Glutamatergic neuron (in vitro differentiated cells): ENCODE measurements at regions not wholly inside any gene's neighbourhood (a gene's known extent, or its start where the extent isn't known, plus 50 kb on each side); places are given as distances from the start of the nearest gene placed in this dataset.

Experiments used
- DNase-seq: peaks from one replicate; pipeline ENCODE4 v3.0.0; 2022
- H3K27ac Mint-ChIP-seq: one replicate; pipeline ENCODE4 v1.8.0; 2020; ENCODE audit warnings: mild to moderate bottlenecking, mixed read lengths, inconsistent platforms; ENCODE audit not compliant: unreplicated experiment
- H3K27me3 Mint-ChIP-seq: one replicate; pipeline ENCODE4 v1.8.0; 2020; ENCODE audit warnings: mild to moderate bottlenecking, moderate library complexity, mixed read lengths, inconsistent platforms; ENCODE audit not compliant: unreplicated experiment
- H3K36me3 Mint-ChIP-seq: one replicate; pipeline ENCODE4 v1.8.0; 2020; ENCODE audit warnings: mild to moderate bottlenecking, mixed read lengths, inconsistent platforms; ENCODE audit not compliant: unreplicated experiment
- H3K4me1 Mint-ChIP-seq: one replicate; pipeline ENCODE4 v1.8.0; 2020; ENCODE audit warnings: mild to moderate bottlenecking, low read depth, mixed read lengths, inconsistent platforms; ENCODE audit not compliant: unreplicated experiment
- H3K4me3 Mint-ChIP-seq: one replicate; pipeline ENCODE4 v1.8.0; 2020; ENCODE audit warnings: mild to moderate bottlenecking, mixed read lengths, inconsistent platforms; ENCODE audit not compliant: unreplicated experiment
- H3K9me3 Mint-ChIP-seq: one replicate; pipeline ENCODE4 v1.8.0; 2020; ENCODE audit warnings: mild to moderate bottlenecking, moderate library complexity, mixed read lengths, inconsistent platforms; ENCODE audit not compliant: unreplicated experiment
- TF ChIP-seq, protein P1 (sequence below): fragments of 200-600 bp; sonication (generic); IDR thresholded peaks from one replicate; pipeline ENCODE4 v1.5.0; 2021; ENCODE audit not compliant: partially characterized antibody, unreplicated experiment

DNA sequence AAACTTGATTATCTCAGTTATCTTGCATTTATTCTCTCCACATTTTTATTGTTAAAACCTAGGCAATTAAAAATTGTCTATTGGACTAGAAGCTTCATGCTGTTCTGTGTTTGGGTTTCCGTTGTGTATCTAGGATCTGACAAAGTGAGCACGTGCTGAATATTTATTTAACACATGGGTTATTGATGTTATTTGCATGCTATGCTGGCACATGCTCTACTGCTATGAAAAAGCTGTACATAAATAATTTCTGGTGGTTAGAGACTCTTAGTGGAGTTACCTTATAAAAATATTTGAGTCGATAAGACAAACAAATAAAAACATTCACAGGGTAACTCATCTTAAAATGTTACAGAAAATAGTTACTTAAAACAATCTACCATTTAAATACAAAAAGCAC lies 1769.7 kb downstream of the MRPL39 start:
- Mint-ChIP-seq H3K27me3 (peaks cover 3% of the 10 kb centered on the region), H3K4me1 (no peaks in the 10 kb centered on the region), H3K4me3 (no peak overlapping the region), H3K9me3 (no peaks in the 10 kb centered on the region), H3K27ac (no peak overlapping the region), H3K36me3 (peaks cover 9% of the 10 kb centered on the region)
- TF ChIP-seq, protein P1, sequence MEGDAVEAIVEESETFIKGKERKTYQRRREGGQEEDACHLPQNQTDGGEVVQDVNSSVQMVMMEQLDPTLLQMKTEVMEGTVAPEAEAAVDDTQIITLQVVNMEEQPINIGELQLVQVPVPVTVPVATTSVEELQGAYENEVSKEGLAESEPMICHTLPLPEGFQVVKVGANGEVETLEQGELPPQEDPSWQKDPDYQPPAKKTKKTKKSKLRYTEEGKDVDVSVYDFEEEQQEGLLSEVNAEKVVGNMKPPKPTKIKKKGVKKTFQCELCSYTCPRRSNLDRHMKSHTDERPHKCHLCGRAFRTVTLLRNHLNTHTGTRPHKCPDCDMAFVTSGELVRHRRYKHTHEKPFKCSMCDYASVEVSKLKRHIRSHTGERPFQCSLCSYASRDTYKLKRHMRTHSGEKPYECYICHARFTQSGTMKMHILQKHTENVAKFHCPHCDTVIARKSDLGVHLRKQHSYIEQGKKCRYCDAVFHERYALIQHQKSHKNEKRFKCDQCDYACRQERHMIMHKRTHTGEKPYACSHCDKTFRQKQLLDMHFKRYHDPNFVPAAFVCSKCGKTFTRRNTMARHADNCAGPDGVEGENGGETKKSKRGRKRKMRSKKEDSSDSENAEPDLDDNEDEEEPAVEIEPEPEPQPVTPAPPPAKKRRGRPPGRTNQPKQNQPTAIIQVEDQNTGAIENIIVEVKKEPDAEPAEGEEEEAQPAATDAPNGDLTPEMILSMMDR = no peak
- no peak for DNase-seq

DNA sequence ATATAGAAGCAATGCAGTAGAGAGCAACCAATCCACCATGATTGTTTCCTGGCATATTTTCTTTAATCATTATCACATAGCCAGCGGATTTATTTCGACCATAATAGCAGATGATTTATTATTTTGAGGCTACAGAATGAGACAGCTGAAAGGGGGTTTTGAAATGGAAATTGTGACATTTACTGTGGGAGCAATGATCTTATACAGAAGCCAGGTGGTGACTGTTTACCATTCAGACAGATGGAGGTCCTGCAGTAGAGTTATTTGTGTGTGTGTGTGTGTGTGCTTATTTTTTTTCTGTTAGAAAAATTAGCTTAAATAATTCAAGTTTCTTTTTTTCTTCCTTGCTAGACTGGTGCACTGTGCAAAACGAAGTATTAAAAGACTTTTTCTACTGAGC lies 1784.5 kb downstream of the MRPL39 start:
- peaks cover 2% of the 10 kb centered on the region for H3K27me3 Mint-ChIP-seq
- H3K9me3 Mint-ChIP-seq = no peaks in the 10 kb centered on the region
- DNase-seq = no peak
- TF ChIP-seq, protein P1 = no peak
- no peaks in the 10 kb centered on the region for H3K36me3 Mint-ChIP-seq
- H3K4me3 Mint-ChIP-seq = no peak overlapping the region
- no peak overlapping the region for H3K27ac Mint-ChIP-seq
- H3K4me1 Mint-ChIP-seq = peaks cover 2% of the 10 kb centered on the region

DNA sequence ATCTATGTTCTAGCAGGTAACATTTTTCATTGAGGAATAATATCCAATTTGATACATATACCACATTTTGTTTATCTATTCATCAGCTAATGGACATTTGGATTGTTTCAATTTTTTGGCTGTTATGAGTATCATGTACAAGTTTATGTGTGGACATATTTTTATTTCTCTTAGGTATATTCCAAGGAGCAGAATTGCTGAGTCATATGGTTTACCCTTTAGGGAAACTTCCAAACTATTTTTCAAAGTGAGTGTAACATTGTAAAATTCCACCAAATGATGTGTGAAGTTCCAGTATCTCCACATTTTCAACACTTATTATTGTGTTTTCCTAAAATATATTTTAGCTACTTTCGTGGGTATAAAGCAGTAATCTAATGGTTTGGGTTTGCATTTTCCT lies 1789.9 kb downstream of the MRPL39 start:
- Mint-ChIP-seq H3K9me3 (no peaks in the 10 kb centered on the region), H3K27me3 (no peaks in the 10 kb centered on the region), H3K27ac (no peak overlapping the region), H3K36me3 (no peaks in the 10 kb centered on the region), H3K4me1 (no peaks in the 10 kb centered on the region), H3K4me3 (no peak overlapping the region)
- TF ChIP-seq, protein P1 = no peak
- no peak for DNase-seq

DNA sequence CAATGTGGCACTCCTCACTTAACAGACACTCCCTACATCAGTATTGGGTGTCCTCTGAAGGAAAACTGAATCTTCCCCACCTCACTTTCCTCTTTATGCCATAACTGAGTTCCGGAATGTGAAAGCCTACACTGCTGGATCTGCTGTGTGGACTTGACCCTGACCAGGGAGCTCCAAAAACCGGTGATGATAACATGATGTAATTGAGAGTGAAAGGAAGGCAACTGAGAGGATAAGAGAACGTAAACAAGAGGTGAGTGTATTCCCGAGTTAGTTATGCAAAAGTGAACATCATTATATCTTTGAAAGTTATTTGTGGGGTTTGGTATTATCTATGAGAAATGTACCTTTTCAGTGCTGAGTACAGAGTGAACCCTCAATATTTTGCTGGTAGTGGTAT lies 1794.8 kb downstream of the MRPL39 start:
- DNase-seq = no peak
- Mint-ChIP-seq H3K36me3 (no peaks in the 10 kb centered on the region), H3K27me3 (no peaks in the 10 kb centered on the region), H3K27ac (no peak overlapping the region), H3K9me3 (no peaks in the 10 kb centered on the region), H3K4me1 (no peaks in the 10 kb centered on the region), H3K4me3 (no peak overlapping the region)
- TF ChIP-seq, protein P1 = no peak

DNA sequence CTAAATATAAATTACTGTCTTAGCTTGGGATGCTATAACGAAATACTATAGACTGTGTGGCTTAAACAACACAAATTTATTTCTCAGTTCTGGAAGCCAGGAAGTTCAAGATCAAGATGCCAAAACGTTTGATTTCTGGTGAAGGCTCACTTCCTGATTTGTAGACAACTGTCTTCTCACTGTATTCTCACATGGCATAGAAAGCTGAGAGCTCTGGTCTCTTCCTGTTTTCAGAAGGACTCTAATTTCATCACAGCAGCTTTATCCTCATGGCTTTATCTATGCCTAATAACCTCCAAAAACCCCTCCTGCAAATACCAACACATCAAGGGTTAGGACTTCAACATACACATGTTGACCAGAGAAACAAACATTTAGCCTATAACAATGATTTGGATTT lies 1795.5 kb downstream of the MRPL39 start:
- H3K4me3 Mint-ChIP-seq = no peak overlapping the region
- no peaks in the 10 kb centered on the region for H3K27me3 Mint-ChIP-seq

More for the DNA sequence above, 1795.5 kb downstream of the MRPL39 start:
- Mint-ChIP-seq H3K27ac (no peak overlapping the region), H3K9me3 (no peaks in the 10 kb centered on the region), H3K36me3 (no peaks in the 10 kb centered on the region), H3K4me1 (no peaks in the 10 kb centered on the region)
- TF ChIP-seq, protein P1 = no peak
- no peak for DNase-seq
